Activated CD4-positive, alpha-beta T cell treated with anti-CD3 and anti-CD28 coated beads for 36 hours (primary cell): ENCODE measurements at regions not wholly inside any gene's neighbourhood (a gene's known extent, or its start where the extent isn't known, plus 50 kb on each side); places are given as distances from the start of the nearest gene placed in this dataset.
"Not testable (repeated sequence)": the region's sequence is repeated elsewhere in the genome, so short reads cannot be mapped to it uniquely, and the experiment has no call there.

Experiments used
- ATAC-seq: fragments of 200-7000 bp; cut with Tn5 transposase; one replicate; pipeline ENCODE4 v1.10.0; 2021; ENCODE audit warnings: mild to moderate bottlenecking, moderate library complexity
- CTCF ChIA-PET: fragments of 350-600 bp; sonication (Branson Sonifier 250); formaldehyde crosslinking; loops from one replicate; lab custom pipeline; 2021; ENCODE audit warnings: antibody characterized with exemption; lab: Charles Lee
- POLR2A ChIA-PET: fragments of 350-600 bp; sonication (Branson Sonifier 250); formaldehyde crosslinking; loops from one replicate; lab custom pipeline; 2021; ENCODE audit warnings: antibody characterized with exemption, inconsistent platforms; lab: Charles Lee
- DNase-seq: peaks from one replicate; pipeline ENCODE4 v3.0.0-alpha.2; 2020
- H3K27ac Mint-ChIP-seq: one replicate; pipeline ENCODE4 v1.8.0; 2021; ENCODE audit warnings: mixed read lengths
- H3K27me3 Mint-ChIP-seq: one replicate; pipeline ENCODE4 v1.8.0; 2021; ENCODE audit warnings: mixed read lengths
- H3K36me3 Mint-ChIP-seq: one replicate; pipeline ENCODE4 v1.8.0; 2021; ENCODE audit warnings: low read depth, mixed read lengths
- H3K4me1 Mint-ChIP-seq: one replicate; pipeline ENCODE4 v1.8.0; 2021; ENCODE audit warnings: mixed read lengths
- H3K4me3 Mint-ChIP-seq: one replicate; pipeline ENCODE4 v1.8.0; 2021; ENCODE audit warnings: mild to moderate bottlenecking, moderate library complexity, mixed read lengths
- H3K9me3 Mint-ChIP-seq: one replicate; pipeline ENCODE4 v1.8.0; 2021; ENCODE audit warnings: low read depth, mixed read lengths
- intact Hi-C, 2 experiments: fragments of 100-400 bp; cut with DNase I in 1 of 2; cut with micrococcal nuclease in 1 of 2; formaldehyde crosslinking; loops; one replicate each; pipeline versions ENCODE4 v1.14.2 to v1.15.1; 2022 to 2024; cut with DNase I, micrococcal nuclease

DNA sequence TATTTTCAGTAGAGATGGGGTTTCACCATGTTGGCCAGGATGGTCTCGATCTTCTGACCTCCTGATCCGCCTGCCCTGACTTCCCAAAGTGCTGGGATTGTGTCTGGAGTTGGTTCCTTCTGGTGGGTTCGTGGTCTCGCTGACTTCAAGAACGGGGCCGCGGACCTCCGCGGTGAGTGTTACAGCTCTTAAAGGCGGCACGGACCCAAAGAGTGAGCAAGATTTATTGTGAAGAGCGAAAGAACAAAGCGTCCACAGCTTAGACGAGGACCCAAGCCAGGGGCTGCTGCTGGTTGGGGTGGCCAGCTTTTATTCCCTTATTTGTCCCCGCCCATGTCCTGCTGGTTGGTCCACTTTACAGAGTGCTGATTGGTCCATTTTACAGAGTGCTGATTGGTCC, 111.3 kb upstream of the CHD2 start:
- DNase-seq, POLR2A ChIA-PET, H3K9me3 Mint-ChIP-seq, H3K4me3 Mint-ChIP-seq, H3K27me3 Mint-ChIP-seq, H3K27ac Mint-ChIP-seq, intact Hi-C loops, H3K36me3 Mint-ChIP-seq, H3K4me1 Mint-ChIP-seq, ATAC-seq: not testable (repeated sequence)
- CTCF ChIA-PET = interaction anchor here (0.6 to 2.4 kb wide), 4 partner anchors 9 to 242 kb away, joined by 3 to 8 read pairs (median 6); no protein-coding TSS in a partner anchor

DNA sequence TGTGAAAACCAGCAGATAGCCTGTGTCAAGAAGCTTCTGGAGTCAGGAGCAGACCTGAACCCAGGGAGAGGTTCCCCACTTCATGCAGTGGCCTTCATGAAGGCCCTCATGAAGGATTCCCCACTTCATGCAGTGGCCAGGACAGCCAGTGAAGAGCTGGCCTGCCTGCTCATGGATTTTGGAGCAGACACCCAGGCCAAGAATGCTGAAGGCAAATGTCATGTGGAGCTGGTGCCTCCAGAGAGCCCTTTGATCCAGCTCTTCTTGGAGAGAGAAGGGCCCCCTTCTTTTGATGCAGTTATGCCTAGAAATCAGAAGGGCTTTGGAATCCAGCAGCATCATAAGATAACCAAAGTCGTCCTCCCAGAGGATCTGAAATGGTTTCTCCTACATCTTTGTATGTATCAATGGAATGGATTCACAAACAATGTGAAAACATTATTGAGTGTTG, 103.9 kb upstream of the CHD2 start:
- peaks cover 4% of the 10 kb centered on the region for H3K4me1 Mint-ChIP-seq
- intact Hi-C loops = loop anchor here in 1 of 2 experiments (10.0 kb wide), 1 partner anchor 1329 kb away; no protein-coding TSS in a partner anchor
- POLR2A ChIA-PET = interaction anchor here (1.4 kb wide), 1 partner anchor 125 kb away, joined by 3 read pairs; no protein-coding TSS in a partner anchor
- no peak for DNase-seq
- CTCF ChIA-PET = interaction anchor here (0.6 to 5.2 kb wide), 20 partner anchors 8 to 1346 kb away, joined by 3 to 87 read pairs (median 4); no protein-coding TSS in a partner anchor
- ATAC-seq = no peak
- no peak overlapping the region for H3K27ac Mint-ChIP-seq
- H3K27me3 Mint-ChIP-seq = no peaks in the 10 kb centered on the region
- no peaks in the 10 kb centered on the region for H3K9me3 Mint-ChIP-seq
- H3K36me3 Mint-ChIP-seq = no peaks in the 10 kb centered on the region
- no peak overlapping the region for H3K4me3 Mint-ChIP-seq

DNA sequence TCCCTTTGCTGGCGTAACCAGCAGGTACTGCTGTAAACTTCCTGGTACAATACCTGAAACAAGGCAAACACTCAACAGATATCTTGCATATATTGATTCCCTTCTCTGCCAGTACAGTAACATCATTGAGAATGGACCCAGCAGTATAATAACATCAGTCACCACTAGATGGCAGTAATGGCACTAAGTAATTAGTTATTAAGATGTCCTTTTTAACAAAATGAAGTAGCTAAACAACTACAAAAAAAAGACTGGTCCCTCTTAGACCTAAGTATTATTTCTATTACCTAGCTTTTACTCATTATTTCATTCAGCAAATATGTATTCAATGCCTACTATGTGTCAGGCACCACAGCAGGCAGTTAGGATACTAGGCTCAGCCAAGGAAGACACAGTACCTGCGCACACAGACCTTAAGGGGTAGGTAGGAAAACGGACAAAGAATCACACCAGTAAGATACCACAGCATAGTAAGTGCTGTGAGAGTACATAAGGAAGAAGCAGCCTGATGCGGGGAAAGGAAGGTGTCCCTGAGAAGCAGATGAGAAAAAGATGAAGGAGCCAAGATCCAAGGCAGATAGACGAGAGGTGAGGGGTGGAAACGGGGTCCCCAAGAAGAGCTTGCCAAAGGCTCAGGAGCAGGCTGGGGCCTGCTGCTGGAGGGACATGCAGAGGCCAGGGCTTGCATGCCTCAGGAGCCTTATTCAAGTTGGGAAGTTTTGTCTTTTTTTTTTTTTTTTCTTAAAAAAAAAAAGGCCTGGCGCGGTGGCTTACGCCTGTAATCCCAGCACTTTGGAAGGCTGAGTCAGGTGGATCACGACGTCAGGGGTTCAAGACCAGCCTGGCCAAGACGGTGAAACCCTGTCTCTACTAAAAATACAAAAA, 102.7 kb upstream of the CHD2 start:
- POLR2A ChIA-PET = interaction anchor here (0.7 to 1.7 kb wide), 6 partner anchors 83 to 121 kb away, joined by 3 to 7 read pairs (median 4); no protein-coding TSS in a partner anchor
- Mint-ChIP-seq H3K36me3 (peaks cover 2% of the 10 kb centered on the region), H3K9me3 (no peaks in the 10 kb centered on the region), H3K27ac (peak overlapping the region; percentile 65), H3K27me3 (no peaks in the 10 kb centered on the region), H3K4me3 (no peak overlapping the region), H3K4me1 (peaks cover 9% of the 10 kb centered on the region)
- CTCF ChIA-PET = interaction anchor here (0.7 to 5.2 kb wide), 42 partner anchors 9 to 375 kb away, joined by 3 to 87 read pairs (median 4); partner anchors contain the start of gene CHD2
- DNase-seq = no peak
- ATAC-seq = peak; percentile 90
- intact Hi-C loops = loop anchor here (1.0 to 10.0 kb wide), 4 partner anchors 121 to 1327 kb away; no protein-coding TSS in a partner anchor

DNA sequence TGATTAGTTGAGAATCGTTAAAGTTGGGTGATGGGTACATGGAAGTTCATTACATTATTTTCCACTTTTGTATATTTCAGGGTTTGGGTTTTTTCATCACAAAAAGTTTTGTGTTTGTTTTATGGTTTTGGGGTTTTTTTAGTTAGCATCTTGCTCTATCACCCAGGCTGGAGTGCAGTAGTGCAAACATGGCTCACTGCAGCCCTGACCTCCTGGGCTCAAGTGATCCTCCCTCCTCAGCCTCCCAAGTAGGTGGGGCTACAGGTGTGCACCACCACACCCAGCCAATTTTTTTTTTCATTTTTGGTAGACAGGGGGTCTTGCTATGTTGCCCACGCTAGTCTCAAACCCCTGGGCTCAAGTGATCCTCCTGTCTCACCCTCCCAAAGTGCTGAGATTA, 100.1 kb upstream of the CHD2 start:
- ATAC-seq (no peak), DNase-seq (no peak)
- H3K4me3 Mint-ChIP-seq = no peak overlapping the region
- POLR2A ChIA-PET = no interaction called here
- intact Hi-C loops = loop anchor here in 1 of 2 experiments (5.0 kb wide), 1 partner anchor 227 kb away; no protein-coding TSS in a partner anchor
- peaks cover 26% of the 10 kb centered on the region for H3K4me1 Mint-ChIP-seq
- CTCF ChIA-PET = interaction anchor here (1.6 to 5.2 kb wide), 3 partner anchors 116 to 139 kb away, joined by 5 to 87 read pairs (median 12); no protein-coding TSS in a partner anchor
- no peaks in the 10 kb centered on the region for H3K27me3 Mint-ChIP-seq
- H3K9me3 Mint-ChIP-seq = no peaks in the 10 kb centered on the region
- no peak overlapping the region for H3K27ac Mint-ChIP-seq
- peaks cover 2% of the 10 kb centered on the region for H3K36me3 Mint-ChIP-seq

DNA sequence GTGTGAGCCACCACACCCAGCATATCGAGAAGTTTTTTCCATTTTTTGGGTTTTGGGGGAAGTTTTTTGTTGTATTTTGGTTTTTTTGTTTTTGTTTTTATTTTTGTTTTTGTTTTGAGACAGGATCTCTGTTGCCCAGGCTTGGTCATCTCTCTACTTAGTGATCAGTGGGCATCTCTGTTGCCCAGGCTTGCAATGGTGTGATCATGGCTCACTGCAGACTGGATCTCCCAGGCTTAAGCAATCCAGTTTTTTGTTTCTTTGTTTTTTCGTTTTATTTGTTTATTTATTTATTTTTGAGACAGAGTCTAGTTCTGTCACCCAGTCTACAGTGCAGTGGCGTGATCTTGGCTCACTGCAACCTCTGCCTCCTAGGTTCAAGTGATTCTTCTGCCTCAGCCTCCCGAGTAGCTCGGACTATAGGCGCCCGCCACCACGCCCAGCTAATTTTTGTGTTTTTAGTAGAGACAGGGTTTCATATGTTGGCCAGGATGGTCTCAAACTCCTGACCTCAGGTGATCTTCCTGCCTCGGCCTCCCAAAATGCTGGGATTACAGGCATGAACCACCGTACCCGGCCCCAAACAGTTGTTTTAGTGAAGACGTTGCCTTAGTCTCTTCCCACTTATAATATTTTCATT, 99.6 kb upstream of the CHD2 start:
- not testable (repeated sequence) for DNase-seq, H3K27ac Mint-ChIP-seq, H3K9me3 Mint-ChIP-seq, H3K27me3 Mint-ChIP-seq, ATAC-seq, H3K4me3 Mint-ChIP-seq, H3K36me3 Mint-ChIP-seq
- POLR2A ChIA-PET = interaction anchor here (1.3 kb wide), 1 partner anchor 82 kb away, joined by 6 read pairs; no protein-coding TSS in a partner anchor
- intact Hi-C loops = loop anchor here in 1 of 2 experiments (5.0 kb wide), 1 partner anchor 227 kb away; no protein-coding TSS in a partner anchor
- H3K4me1 Mint-ChIP-seq = peaks cover 27% of the 10 kb centered on the region
- CTCF ChIA-PET = interaction anchor here (0.7 to 2.3 kb wide), 4 partner anchors 53 to 138 kb away, joined by 3 to 12 read pairs (median 4); no protein-coding TSS in a partner anchor

DNA sequence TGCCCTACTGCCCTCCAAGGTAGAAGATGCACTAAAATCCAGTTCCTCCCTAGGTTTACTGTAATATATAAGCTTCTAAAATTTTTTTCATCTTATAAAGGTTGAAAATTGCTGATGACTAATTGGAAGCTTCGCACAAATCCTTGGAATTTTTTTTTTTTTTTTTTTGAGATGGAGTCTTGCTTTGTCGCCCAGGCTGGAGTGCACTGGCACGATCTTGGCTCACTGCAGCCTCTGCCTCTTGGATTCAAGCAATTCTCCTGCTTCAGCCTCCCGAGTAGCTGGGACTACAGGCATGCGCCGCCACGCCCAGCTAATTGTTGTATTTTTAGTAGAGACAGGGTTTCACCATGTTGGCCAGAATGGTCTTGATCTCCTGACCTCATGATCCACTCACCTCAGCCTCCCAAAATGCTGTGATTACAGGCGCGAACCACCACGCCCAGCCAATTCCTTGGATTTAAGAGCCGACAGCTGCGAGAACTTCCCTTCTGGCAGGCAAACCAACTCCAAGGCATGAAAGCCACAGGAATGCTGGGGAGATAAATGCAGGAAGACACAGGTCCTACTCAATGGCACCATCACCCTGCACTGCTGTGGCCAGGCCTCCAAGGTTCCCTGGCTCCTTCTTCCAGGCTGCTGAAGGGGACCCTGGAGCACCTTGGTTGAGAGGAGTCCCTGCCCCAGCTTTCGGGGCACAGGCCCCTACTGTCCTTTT, 98.9 kb upstream of the CHD2 start:
- DNase-seq, H3K27me3 Mint-ChIP-seq, H3K27ac Mint-ChIP-seq, H3K9me3 Mint-ChIP-seq, H3K4me3 Mint-ChIP-seq, H3K36me3 Mint-ChIP-seq, ATAC-seq: not testable (repeated sequence)
- intact Hi-C loops = loop anchor here in 1 of 2 experiments (5.0 kb wide), 1 partner anchor 226 kb away; no protein-coding TSS in a partner anchor
- ChIA-PET CTCF (interaction anchor here (0.7 to 2.3 kb wide), 8 partner anchors 22 to 228 kb away, joined by 3 to 12 read pairs (median 4); no protein-coding TSS in a partner anchor), POLR2A (interaction anchor here (0.7 to 1.3 kb wide), 2 partner anchors 81 to 117 kb away, joined by 3 to 6 read pairs; no protein-coding TSS in a partner anchor)
- H3K4me1 Mint-ChIP-seq = peaks cover 27% of the 10 kb centered on the region

DNA sequence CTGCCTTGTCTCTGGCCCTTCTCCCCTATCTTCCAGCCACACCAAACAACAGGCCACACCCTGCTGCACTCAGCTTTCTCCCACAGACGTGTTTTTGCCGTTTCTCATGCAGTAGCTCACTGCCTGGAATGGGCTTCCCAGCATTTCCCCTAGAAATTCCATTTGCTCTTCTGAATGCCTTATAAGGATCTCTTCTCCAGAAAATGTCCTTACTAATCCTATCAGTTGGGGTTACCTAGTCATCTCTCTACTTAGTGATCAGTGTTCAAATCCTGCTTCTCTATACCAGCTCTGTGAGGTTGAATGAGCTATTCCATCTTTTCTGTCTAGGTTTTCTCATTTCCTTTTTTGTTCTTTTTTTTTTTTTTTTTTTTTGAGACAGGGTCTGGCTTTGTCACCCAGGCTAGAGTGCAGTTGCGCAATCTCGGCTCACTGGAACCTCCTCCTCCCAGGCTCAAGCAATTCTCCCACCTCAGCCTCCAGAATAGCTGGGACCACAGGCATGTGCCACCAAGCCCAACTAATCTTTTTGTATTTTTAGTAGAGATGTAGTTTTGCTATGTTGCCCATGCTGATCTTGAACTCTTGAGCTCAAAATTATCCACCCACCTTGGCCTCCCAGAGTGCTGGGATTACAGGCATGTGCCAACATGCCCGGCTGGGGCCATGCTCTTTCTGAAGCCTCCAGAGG, 98.2 kb upstream of the CHD2 start:
- intact Hi-C loops = loop anchor here in 1 of 2 experiments (5.0 kb wide), 1 partner anchor 225 kb away; no protein-coding TSS in a partner anchor
- H3K4me1 Mint-ChIP-seq = peaks cover 30% of the 10 kb centered on the region
- ChIA-PET CTCF (interaction anchor here (0.7 to 2.3 kb wide), 8 partner anchors 107 to 228 kb away, joined by 3 to 12 read pairs (median 4); no protein-coding TSS in a partner anchor), POLR2A (interaction anchor here (0.7 to 1.3 kb wide), 3 partner anchors 80 to 116 kb away, joined by 3 to 8 read pairs (median 6); no protein-coding TSS in a partner anchor)
- no peak for DNase-seq
- ATAC-seq = no peak
- peaks cover 1% of the 10 kb centered on the region for H3K9me3 Mint-ChIP-seq
- H3K27me3 Mint-ChIP-seq = no peaks in the 10 kb centered on the region
- peaks cover 4% of the 10 kb centered on the region for H3K36me3 Mint-ChIP-seq
- H3K4me3 Mint-ChIP-seq = no peak overlapping the region
- peak overlapping the region; percentile 4 for H3K27ac Mint-ChIP-seq

DNA sequence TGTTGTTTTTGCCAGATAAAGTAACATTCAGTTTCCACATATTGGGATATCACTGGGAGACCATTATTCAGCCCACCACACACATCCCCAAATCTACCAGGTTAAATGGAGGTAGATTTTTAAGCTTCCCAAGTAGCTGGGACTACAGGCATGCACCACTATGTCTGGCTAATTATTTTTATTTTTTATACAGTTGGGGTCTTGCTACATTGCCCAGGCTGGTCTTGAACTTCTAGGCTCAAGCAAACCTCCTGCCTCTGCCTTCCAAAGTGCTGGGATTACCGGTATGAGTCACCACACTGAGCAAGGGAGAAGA, 96.6 kb upstream of the CHD2 start:
- Mint-ChIP-seq H3K27me3 (no peaks in the 10 kb centered on the region), H3K27ac (peak overlapping the region; percentile 94), H3K36me3 (peaks cover 5% of the 10 kb centered on the region), H3K9me3 (peaks cover 1% of the 10 kb centered on the region), H3K4me1 (peaks cover 36% of the 10 kb centered on the region), H3K4me3 (peak overlapping the region; percentile 17)
- intact Hi-C loops = loop anchor here in 1 of 2 experiments (5.0 kb wide), 1 partner anchor 224 kb away; no protein-coding TSS in a partner anchor
- ChIA-PET POLR2A (interaction anchor here (0.9 to 2.7 kb wide), 7 partner anchors 28 to 225 kb away, joined by 3 to 17 read pairs (median 4); partner anchors contain the start of gene CHD2), CTCF (interaction anchor here (0.7 to 3.2 kb wide), 8 partner anchors 19 to 226 kb away, joined by 3 to 21 read pairs (median 4); no protein-coding TSS in a partner anchor)
- ATAC-seq (no peak), DNase-seq (no peak)

DNA sequence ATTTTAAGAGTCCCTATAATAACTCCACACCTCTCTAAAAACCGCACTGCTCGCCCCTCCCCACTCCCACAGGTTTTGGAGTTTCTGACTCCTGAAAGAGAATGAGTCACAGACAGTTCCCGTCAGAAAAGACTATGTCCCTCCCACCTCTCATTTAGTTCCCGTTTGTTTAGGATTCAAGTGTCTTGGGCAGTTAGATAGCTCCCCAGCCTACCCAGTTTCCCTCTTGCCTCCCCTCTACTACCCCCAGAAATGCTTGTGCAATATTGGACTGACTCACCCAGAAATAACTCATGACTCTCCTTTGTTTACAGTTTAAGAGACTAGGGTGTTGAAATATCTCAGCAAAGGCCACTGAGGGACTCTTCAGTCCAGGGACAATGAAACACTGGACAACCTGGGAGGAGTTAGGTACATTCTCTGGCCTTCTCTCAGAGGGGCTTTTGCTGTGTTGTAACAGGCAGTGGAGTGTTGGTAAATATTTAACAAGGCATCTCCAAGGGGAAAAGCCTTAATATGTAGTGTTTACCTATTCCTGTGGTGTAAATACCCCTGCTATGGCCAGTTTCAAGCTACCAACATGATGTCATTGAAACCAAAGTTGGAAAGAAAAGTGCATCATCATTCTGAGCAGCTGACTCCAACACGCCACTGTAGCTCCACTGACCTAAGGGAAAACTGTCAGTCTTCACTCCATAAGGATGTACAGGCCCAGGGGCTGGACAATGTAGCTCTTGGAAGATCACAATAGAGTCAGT, 96.1 kb upstream of the CHD2 start:
- Mint-ChIP-seq H3K36me3 (peaks cover 5% of the 10 kb centered on the region), H3K4me3 (peak overlapping the region; percentile 17), H3K4me1 (peaks cover 36% of the 10 kb centered on the region), H3K9me3 (peaks cover 1% of the 10 kb centered on the region), H3K27me3 (no peaks in the 10 kb centered on the region), H3K27ac (peak overlapping the region; percentile 94)
- intact Hi-C loops = loop anchor here (1.0 to 5.0 kb wide), 2 partner anchors 179 to 223 kb away; no protein-coding TSS in a partner anchor
- ChIA-PET CTCF (interaction anchor here (0.7 to 3.2 kb wide), 10 partner anchors 18 to 226 kb away, joined by 3 to 21 read pairs (median 4); partner anchors contain the start of gene CHD2), POLR2A (interaction anchor here (0.7 to 2.7 kb wide), 8 partner anchors 28 to 224 kb away, joined by 3 to 17 read pairs (median 4); partner anchors contain the start of gene CHD2)
- ATAC-seq = peak; percentile 86
- peak; percentile 91 for DNase-seq
